ENCODE measurements at regions not wholly inside any gene's neighbourhood (a gene's known extent, or its start where the extent isn't known, plus 50 kb on each side); places are given as distances from the start of the nearest gene placed in this dataset.

GRCh38 chr18:45554389-45554737 is 60.9 kb upstream of the SLC14A2 start:
- Histone ChIP-seq H3K9me3 (ENCODE audit: control insufficient read depth in 2 of 2, low read length in 2 of 2) (no peaks in the 10 kb centered on the region), H3K27ac (ENCODE audit: low read length) (no peak overlapping the region), H3K36me3 (ENCODE audit: control insufficient read depth in 2 of 2, insufficient read depth in 2 of 2, low read length in 2 of 2) (no peaks in the 10 kb centered on the region), H3K27me3 (ENCODE audit: control insufficient read depth in 1 of 2, insufficient read depth in 2 of 2, low read length in 2 of 2) (no peaks in the 10 kb centered on the region), H3K4me3 (ENCODE audit: low read length in 2 of 2) (no peak overlapping the region), H3K4me1 (ENCODE audit: control insufficient read depth, insufficient read depth, low read length) (no peaks in the 10 kb centered on the region), H3K9ac (ENCODE audit: low read length in 2 of 2) (no peak overlapping the region)

GRCh38 chr18:45556222-45556621 is 59.1 kb upstream of the SLC14A2 start:
- no peaks in the 10 kb centered on the region for H3K36me3 ChIP-seq (ENCODE audit: control insufficient read depth in 2 of 2, insufficient read depth in 2 of 2, low read length in 2 of 2)
- no peaks in the 10 kb centered on the region for H3K9me3 ChIP-seq (ENCODE audit: control insufficient read depth in 2 of 2, low read length in 2 of 2)
- H3K9ac ChIP-seq (ENCODE audit: low read length in 2 of 2) = no peak overlapping the region
- H3K27me3 ChIP-seq (ENCODE audit: control insufficient read depth in 1 of 2, insufficient read depth in 2 of 2, low read length in 2 of 2) = no peaks in the 10 kb centered on the region
- no peaks in the 10 kb centered on the region for H3K4me1 ChIP-seq (ENCODE audit: control insufficient read depth, insufficient read depth, low read length)
- no peak overlapping the region for H3K27ac ChIP-seq (ENCODE audit: low read length)
- H3K4me3 ChIP-seq (ENCODE audit: low read length in 2 of 2) = no peak overlapping the region

- no peaks in the 10 kb centered on the region for H3K4me1 ChIP-seq (ENCODE audit: control insufficient read depth, insufficient read depth, low read length)
- H3K9ac ChIP-seq (ENCODE audit: low read length in 2 of 2) = no peak overlapping the region
- H3K27ac ChIP-seq (ENCODE audit: low read length) = no peak overlapping the region
Observed at GRCh38 chr18:45557287-45557686, 58.0 kb upstream of the SLC14A2 start.

GRCh38 chr18:45557779-45558178 is 57.5 kb upstream of the SLC14A2 start:
- Histone ChIP-seq H3K9ac (ENCODE audit: low read length in 2 of 2) (no peak overlapping the region), H3K4me1 (ENCODE audit: control insufficient read depth, insufficient read depth, low read length) (peaks cover 2% of the 10 kb centered on the region), H3K36me3 (ENCODE audit: control insufficient read depth in 2 of 2, insufficient read depth in 2 of 2, low read length in 2 of 2) (no peaks in the 10 kb centered on the region), H3K9me3 (ENCODE audit: control insufficient read depth in 2 of 2, low read length in 2 of 2) (no peaks in the 10 kb centered on the region), H3K27ac (ENCODE audit: low read length) (no peak overlapping the region), H3K4me3 (ENCODE audit: low read length in 2 of 2) (no peak overlapping the region), H3K27me3 (ENCODE audit: control insufficient read depth in 1 of 2, insufficient read depth in 2 of 2, low read length in 2 of 2) (no peaks in the 10 kb centered on the region)

More at GRCh38 chr18:45557287-45557686, 58.0 kb upstream of the SLC14A2 start:
- H3K27me3 ChIP-seq (ENCODE audit: control insufficient read depth in 1 of 2, insufficient read depth in 2 of 2, low read length in 2 of 2) = no peaks in the 10 kb centered on the region
- no peak overlapping the region for H3K4me3 ChIP-seq (ENCODE audit: low read length in 2 of 2)
- H3K9me3 ChIP-seq (ENCODE audit: control insufficient read depth in 2 of 2, low read length in 2 of 2) = no peaks in the 10 kb centered on the region
- H3K36me3 ChIP-seq (ENCODE audit: control insufficient read depth in 2 of 2, insufficient read depth in 2 of 2, low read length in 2 of 2) = no peaks in the 10 kb centered on the region

GRCh38 chr18:45559258-45559657 is 56.0 kb upstream of the SLC14A2 start:
- H3K27me3 ChIP-seq (ENCODE audit: control insufficient read depth in 1 of 2, insufficient read depth in 2 of 2, low read length in 2 of 2) = no peaks in the 10 kb centered on the region

GRCh38 chr18:45560870-45561269 is 54.4 kb upstream of the SLC14A2 start:
- Histone ChIP-seq H3K4me1 (ENCODE audit: control insufficient read depth, insufficient read depth, low read length) (peaks cover 6% of the 10 kb centered on the region), H3K36me3 (ENCODE audit: control insufficient read depth in 2 of 2, insufficient read depth in 2 of 2, low read length in 2 of 2) (no peaks in the 10 kb centered on the region), H3K27ac (ENCODE audit: low read length) (no peak overlapping the region), H3K27me3 (ENCODE audit: control insufficient read depth in 1 of 2, insufficient read depth in 2 of 2, low read length in 2 of 2) (no peaks in the 10 kb centered on the region), H3K9ac (ENCODE audit: low read length in 2 of 2) (no peak overlapping the region), H3K9me3 (ENCODE audit: control insufficient read depth in 2 of 2, low read length in 2 of 2) (no peaks in the 10 kb centered on the region), H3K4me3 (ENCODE audit: low read length in 2 of 2) (no peak overlapping the region)

More at GRCh38 chr18:45559258-45559657, 56.0 kb upstream of the SLC14A2 start:
- Histone ChIP-seq H3K9ac (ENCODE audit: low read length in 2 of 2) (no peak overlapping the region), H3K4me1 (ENCODE audit: control insufficient read depth, insufficient read depth, low read length) (peaks cover 6% of the 10 kb centered on the region), H3K4me3 (ENCODE audit: low read length in 2 of 2) (no peak overlapping the region), H3K36me3 (ENCODE audit: control insufficient read depth in 2 of 2, insufficient read depth in 2 of 2, low read length in 2 of 2) (no peaks in the 10 kb centered on the region), H3K27ac (ENCODE audit: low read length) (no peak overlapping the region), H3K9me3 (ENCODE audit: control insufficient read depth in 2 of 2, low read length in 2 of 2) (no peaks in the 10 kb centered on the region)

GRCh38 chr18:45562567-45563479 is 52.5 kb upstream of the SLC14A2 start:
- Histone ChIP-seq H3K4me1 (ENCODE audit: control insufficient read depth, insufficient read depth, low read length) (peaks cover 6% of the 10 kb centered on the region), H3K9me3 (ENCODE audit: control insufficient read depth in 2 of 2, low read length in 2 of 2) (no peaks in the 10 kb centered on the region), H3K4me3 (ENCODE audit: low read length in 2 of 2) (no peak overlapping the region), H3K27ac (ENCODE audit: low read length) (no peak overlapping the region), H3K9ac (ENCODE audit: low read length in 2 of 2) (no peak overlapping the region), H3K36me3 (ENCODE audit: control insufficient read depth in 2 of 2, insufficient read depth in 2 of 2, low read length in 2 of 2) (no peaks in the 10 kb centered on the region), H3K27me3 (ENCODE audit: control insufficient read depth in 1 of 2, insufficient read depth in 2 of 2, low read length in 2 of 2) (no peaks in the 10 kb centered on the region)

- H3K9ac ChIP-seq (ENCODE audit: low read length in 2 of 2) = no peak overlapping the region
- no peaks in the 10 kb centered on the region for H3K36me3 ChIP-seq (ENCODE audit: control insufficient read depth in 2 of 2, insufficient read depth in 2 of 2, low read length in 2 of 2)
- no peak overlapping the region for H3K4me3 ChIP-seq (ENCODE audit: low read length in 2 of 2)
- peaks cover 6% of the 10 kb centered on the region for H3K4me1 ChIP-seq (ENCODE audit: control insufficient read depth, insufficient read depth, low read length)
- H3K27ac ChIP-seq (ENCODE audit: low read length) = no peak overlapping the region
- no peaks in the 10 kb centered on the region for H3K9me3 ChIP-seq (ENCODE audit: control insufficient read depth in 2 of 2, low read length in 2 of 2)
- H3K27me3 ChIP-seq (ENCODE audit: control insufficient read depth in 1 of 2, insufficient read depth in 2 of 2, low read length in 2 of 2) = no peaks in the 10 kb centered on the region
Observed at GRCh38 chr18:45565280-45565970, 49.9 kb upstream of the SLC14A2 start.

Data from stomach smooth muscle (tissue), 2 donors.